GM13976 (cell line): ENCODE measurements at regions not wholly inside any gene's neighbourhood (a gene's known extent, or its start where the extent isn't known, plus 50 kb on each side); places are given as distances from the start of the nearest gene placed in this dataset.

Experiments
- DNase-seq: peaks from one replicate; pipeline ENCODE4 v3.0.0; 2012; ENCODE audit warnings: low spot score
- in situ Hi-C: fragments of 300-500 bp; cut with MboI; formaldehyde crosslinking; loops from one replicate; pipeline ENCODE4 v1.12.0; 2022; ENCODE audit warnings: low sequenced_read_pairs, mixed read lengths, inconsistent platforms; ENCODE audit not compliant: unreplicated experiment
- TF ChIP-seq, protein P1 (sequence below): IDR thresholded peaks from 2 replicates; pipeline ENCODE4 v1.5.1; 2012; ENCODE audit warnings: borderline replicate concordance, mild to moderate bottlenecking; ENCODE audit not compliant: insufficient read depth; ENCODE audit errors: extremely low read depth, missing control alignments, control extremely low read depth

DNA sequence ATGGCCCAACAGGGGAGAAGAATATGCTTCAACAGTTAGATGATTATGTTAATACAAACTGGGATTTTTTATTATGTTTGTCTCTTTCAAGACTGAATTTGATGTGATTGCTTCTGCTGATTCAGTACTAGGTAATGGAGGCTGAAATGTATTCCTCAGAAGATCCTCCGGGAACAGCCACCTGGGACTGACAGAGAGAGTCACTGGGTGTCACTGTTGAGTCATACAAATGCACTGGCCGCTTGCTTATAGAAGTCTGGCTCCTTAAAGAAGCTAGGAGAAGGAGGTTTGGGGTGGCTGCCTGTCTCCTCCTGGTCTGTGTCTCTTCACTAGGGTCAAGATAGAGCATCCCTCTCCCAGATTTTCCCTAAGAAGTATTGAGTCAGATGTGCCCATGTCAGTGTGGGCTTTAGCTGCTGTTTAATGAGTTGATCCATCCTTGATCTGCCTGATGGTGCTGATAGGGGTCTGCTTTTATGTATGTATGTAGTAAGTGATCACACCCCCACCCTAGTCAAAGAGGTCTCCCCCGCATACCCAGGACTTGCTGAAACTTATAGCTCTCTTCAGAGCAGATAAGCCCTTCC is 773.4 kb downstream of the BRINP1 start:
- TF ChIP-seq, protein P1, sequence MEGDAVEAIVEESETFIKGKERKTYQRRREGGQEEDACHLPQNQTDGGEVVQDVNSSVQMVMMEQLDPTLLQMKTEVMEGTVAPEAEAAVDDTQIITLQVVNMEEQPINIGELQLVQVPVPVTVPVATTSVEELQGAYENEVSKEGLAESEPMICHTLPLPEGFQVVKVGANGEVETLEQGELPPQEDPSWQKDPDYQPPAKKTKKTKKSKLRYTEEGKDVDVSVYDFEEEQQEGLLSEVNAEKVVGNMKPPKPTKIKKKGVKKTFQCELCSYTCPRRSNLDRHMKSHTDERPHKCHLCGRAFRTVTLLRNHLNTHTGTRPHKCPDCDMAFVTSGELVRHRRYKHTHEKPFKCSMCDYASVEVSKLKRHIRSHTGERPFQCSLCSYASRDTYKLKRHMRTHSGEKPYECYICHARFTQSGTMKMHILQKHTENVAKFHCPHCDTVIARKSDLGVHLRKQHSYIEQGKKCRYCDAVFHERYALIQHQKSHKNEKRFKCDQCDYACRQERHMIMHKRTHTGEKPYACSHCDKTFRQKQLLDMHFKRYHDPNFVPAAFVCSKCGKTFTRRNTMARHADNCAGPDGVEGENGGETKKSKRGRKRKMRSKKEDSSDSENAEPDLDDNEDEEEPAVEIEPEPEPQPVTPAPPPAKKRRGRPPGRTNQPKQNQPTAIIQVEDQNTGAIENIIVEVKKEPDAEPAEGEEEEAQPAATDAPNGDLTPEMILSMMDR = no peak
- DNase-seq = no peak
- in situ Hi-C loops = loop anchor here (10.0 kb wide), 1 partner anchor 61 kb away; no protein-coding TSS in a partner anchor

DNA sequence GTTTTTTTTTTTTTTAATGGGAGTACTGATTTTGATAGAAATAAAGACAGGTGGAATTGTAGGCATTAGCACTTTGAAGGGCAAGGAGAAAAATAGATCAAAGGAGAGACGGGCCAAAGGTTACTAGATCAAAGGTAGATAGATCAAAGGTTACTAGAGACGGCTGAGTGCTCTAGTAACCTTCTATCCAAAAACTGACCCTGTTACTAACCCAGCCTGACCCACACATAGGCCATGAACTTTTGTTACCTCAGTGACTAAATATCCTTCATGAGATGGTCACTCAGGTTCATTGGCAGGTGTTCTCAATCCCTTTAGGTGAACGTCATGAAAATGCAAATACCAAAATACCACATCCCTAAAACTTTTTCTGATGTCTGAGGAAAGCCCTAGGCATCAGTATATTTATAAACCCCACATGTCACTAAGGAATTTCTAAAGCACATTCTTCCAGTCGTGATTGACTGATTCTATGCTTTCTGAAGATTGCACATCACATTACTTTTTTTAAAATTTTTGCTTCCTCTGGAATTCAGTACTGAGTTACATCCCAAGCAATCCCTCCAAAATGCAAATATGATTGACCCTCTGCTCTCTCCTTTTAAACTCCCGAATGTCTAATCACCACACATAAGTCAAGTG is 772.7 kb downstream of the BRINP1 start:
- TF ChIP-seq, protein P1 = no peak
- in situ Hi-C loops = loop anchor here (10.0 kb wide), 1 partner anchor 62 kb away; no protein-coding TSS in a partner anchor
- no peak for DNase-seq

DNA sequence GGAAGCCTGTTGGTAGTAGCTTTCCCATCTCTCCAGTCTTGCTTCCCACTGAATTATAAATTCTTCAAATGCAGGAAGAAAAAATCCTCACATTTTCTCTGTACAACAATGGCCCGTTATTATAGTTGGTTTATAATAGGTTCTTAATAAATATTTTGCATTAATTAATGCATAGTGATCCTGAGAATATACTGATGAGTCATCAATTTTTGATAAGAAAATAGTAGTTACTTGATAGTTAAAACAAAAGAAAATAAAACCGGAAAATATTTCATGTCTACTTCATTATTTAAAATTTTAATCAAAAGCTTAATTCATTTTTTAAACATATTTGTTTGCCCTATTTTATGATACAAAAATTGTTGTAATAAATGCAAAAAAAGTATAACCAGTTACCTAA is 762.6 kb downstream of the BRINP1 start:
- no peak for DNase-seq
- in situ Hi-C loops = no loop called here
- TF ChIP-seq, protein P1 = no peak

DNA sequence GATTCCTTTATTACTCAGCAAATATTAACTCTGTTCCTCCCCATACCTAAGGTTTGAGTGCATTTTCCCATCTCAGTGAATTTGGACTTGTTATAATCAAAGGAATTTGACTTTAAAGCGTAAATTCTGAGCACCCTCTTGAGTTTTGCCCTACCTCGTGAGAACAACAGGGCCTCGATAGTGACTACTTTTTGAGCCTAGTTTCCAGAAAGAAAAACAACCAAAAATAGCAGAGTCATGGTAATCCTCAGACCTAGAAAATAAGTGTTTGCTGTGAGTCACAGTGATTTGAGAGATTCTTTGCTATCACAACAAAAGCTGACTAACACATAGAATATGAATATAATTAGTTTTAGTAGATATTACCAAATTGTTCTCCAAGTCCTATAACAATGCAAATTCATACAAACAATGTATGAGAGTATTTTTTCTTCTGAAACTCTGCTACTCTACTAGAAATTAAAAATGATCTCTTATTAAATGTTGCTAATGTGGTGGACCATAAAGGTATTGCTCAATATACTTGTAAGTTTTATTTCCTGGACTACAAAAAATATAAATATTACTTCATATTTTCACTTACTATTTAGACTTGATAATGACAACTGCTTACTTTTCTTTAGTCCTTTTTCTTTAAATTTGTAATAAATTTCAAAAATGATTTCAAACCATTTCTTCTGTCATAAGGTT is 759.7 kb downstream of the BRINP1 start:
- in situ Hi-C loops = no loop called here
- TF ChIP-seq, protein P1 = no peak
- no peak for DNase-seq

DNA sequence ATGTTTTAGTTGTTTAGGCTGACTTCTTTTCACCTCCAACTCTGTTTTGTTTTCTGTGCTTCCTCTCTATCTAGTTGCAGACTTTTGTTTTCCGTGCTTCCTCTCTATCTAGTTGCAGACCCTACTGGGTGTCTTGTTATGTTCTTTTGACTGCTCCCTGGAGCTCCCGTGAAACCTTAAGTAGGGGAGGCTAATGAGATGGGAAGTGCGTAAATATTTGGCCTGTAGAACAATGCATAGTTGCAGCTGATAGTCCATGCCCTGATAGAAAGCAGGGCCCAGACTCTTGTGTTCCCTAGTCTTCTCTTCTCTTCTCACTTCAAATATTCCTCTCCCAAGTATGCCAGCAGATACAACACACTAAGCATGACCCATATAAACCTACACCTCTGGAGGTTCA is 757.0 kb downstream of the BRINP1 start:
- TF ChIP-seq, protein P1 = no peak
- in situ Hi-C loops = no loop called here
- no peak for DNase-seq

DNA sequence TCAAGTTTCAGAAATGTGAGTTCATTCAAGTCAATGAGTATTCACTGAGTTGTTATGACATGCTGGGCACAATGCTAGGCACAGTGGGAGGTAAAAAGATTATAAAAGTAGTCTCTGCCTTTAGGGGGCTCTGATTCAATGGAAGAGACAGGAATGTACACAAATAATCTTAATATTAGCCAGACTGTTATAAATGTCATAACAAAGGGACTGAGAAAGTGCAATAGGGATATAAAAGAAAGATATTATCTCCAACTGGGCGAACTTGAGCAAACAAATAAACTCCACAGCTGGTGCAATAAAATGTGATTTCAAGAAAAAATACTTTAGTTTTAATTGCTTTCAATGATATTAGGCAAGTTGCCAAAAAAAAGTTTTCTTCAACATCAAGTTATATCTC is 755.2 kb downstream of the BRINP1 start:
- DNase-seq = no peak
- TF ChIP-seq, protein P1 = no peak
- in situ Hi-C loops = no loop called here
